Naive B cell (primary cell): ENCODE measurements at regions not wholly inside any gene's neighbourhood (a gene's known extent, or its start where the extent isn't known, plus 50 kb on each side); places are given as distances from the start of the nearest gene placed in this dataset.
"Not testable (repeated sequence)": the region's sequence is repeated elsewhere in the genome, so short reads cannot be mapped to it uniquely, and the experiment has no call there.

ENCODE experiments used
- ATAC-seq, 2 donors: fragments of 150-1000 bp; cut with Tn5 transposase; 2 replicates each; pipeline ENCODE4 v1.10.0; 2021; ENCODE audit warnings: low read depth in 2 of 2, mild to moderate bottlenecking in 2 of 2, moderate library complexity in 2 of 2
- DNase-seq: peaks from one replicate; pipeline ENCODE4 v3.0.0; 2022
- H3K27ac Mint-ChIP-seq, 6 donors: one replicate each; pipeline ENCODE4 v1.8.0; 2020 to 2022; ENCODE audit warnings: mild to moderate bottlenecking in 6 of 6, mixed read lengths in 6 of 6, moderate library complexity in 5 of 6, inconsistent platforms in 2 of 6
- H3K27me3 Mint-ChIP-seq, 3 donors: one replicate each; pipeline ENCODE4 v1.8.0; 2021 to 2022; ENCODE audit warnings: mixed read lengths in 3 of 3, mild to moderate bottlenecking in 1 of 3
- H3K36me3 Mint-ChIP-seq, 2 donors: one replicate each; pipeline ENCODE4 v1.8.0; 2020 to 2022; ENCODE audit warnings: mixed read lengths in 2 of 2, inconsistent platforms in 1 of 2, mild to moderate bottlenecking in 1 of 2
- H3K4me1 Mint-ChIP-seq, 3 donors: one replicate each; pipeline ENCODE4 v1.8.0; 2020 to 2022; ENCODE audit warnings: mixed read lengths in 3 of 3, inconsistent platforms in 1 of 3, mild to moderate bottlenecking in 1 of 3, moderate library complexity in 1 of 3
- H3K4me3 Mint-ChIP-seq, 8 donors: one replicate each; pipeline ENCODE4 v1.8.0; 2020 to 2022; ENCODE audit warnings: mild to moderate bottlenecking in 8 of 8, mixed read lengths in 8 of 8, moderate library complexity in 8 of 8, inconsistent platforms in 2 of 8
- H3K9me3 Mint-ChIP-seq, 7 donors: one replicate each; pipeline ENCODE4 v1.8.0; 2020 to 2022; ENCODE audit warnings: mixed read lengths in 7 of 7, mild to moderate bottlenecking in 5 of 7, inconsistent platforms in 2 of 7, moderate library complexity in 1 of 7

- not testable (repeated sequence) for H3K4me1 Mint-ChIP-seq, H3K36me3 Mint-ChIP-seq, H3K4me3 Mint-ChIP-seq, H3K9me3 Mint-ChIP-seq, DNase-seq, H3K27me3 Mint-ChIP-seq, H3K27ac Mint-ChIP-seq
- ATAC-seq, result peak; percentile 20 to 25
Measured at GRCh38 chr21:6466707-6467106, 4054.7 kb upstream of the TPTE start.

- H3K4me1 Mint-ChIP-seq, H3K9me3 Mint-ChIP-seq, H3K4me3 Mint-ChIP-seq, DNase-seq, H3K36me3 Mint-ChIP-seq, H3K27me3 Mint-ChIP-seq, H3K27ac Mint-ChIP-seq: not testable (repeated sequence)
- peak; percentile 32 to 36 for ATAC-seq
Measured at GRCh38 chr21:6467189-6467774, 4054.1 kb upstream of the TPTE start.

DNA sequence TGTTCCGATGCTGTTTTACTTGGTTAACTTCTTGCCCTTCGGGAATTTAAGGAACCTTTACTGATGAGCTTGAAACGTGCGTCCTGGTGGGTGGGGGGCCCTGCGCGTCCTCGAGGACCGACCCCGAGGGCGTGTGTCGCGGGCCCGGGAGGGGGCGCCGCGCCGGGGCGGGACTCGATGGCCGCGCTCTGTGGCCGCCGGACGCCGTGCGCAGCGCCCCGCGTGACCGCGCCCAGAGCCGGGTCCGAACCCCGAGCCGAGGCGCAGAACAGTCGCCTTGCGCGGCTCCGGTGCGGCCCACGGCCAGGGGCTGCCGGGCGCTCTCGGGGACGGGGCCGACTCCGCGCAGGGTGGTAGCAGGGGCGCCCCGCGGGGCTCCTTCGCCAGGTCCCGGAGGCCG, 4053.5 kb upstream of the TPTE start:
- H3K4me3 Mint-ChIP-seq, H3K27ac Mint-ChIP-seq, H3K36me3 Mint-ChIP-seq, H3K9me3 Mint-ChIP-seq, H3K4me1 Mint-ChIP-seq, DNase-seq, H3K27me3 Mint-ChIP-seq: not testable (repeated sequence)
- ATAC-seq, result peak in 1 of 2 donors; percentile 20

DNA sequence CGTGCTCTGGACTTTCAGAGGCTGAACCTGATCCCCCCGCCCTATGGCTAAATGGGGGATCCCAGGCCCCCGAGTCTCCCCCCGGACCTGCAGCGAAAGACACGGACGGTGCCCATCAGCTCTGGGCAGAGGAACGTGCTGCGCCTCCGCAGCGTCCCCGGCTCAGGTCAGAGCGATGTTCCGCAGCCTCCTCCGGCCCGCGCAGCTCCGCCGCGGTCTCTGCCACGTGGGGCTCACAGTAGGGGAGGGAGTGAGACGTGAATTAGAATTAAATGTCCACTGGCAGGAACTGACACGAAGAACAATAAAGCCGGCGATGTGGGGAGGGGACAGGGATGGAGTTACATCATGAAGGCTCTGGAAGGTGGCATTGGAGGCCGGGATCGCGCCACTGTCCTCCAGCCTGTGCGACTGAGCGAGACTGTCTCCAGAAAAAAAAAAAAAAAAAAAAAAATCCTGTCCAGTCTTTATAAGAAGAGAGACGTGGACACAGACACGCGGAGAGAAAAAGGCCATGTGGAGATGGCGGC, 4053.0 kb upstream of the TPTE start:
- not testable (repeated sequence) for H3K36me3 Mint-ChIP-seq, H3K4me3 Mint-ChIP-seq, H3K9me3 Mint-ChIP-seq, H3K27ac Mint-ChIP-seq, H3K4me1 Mint-ChIP-seq, DNase-seq, H3K27me3 Mint-ChIP-seq, ATAC-seq

DNA sequence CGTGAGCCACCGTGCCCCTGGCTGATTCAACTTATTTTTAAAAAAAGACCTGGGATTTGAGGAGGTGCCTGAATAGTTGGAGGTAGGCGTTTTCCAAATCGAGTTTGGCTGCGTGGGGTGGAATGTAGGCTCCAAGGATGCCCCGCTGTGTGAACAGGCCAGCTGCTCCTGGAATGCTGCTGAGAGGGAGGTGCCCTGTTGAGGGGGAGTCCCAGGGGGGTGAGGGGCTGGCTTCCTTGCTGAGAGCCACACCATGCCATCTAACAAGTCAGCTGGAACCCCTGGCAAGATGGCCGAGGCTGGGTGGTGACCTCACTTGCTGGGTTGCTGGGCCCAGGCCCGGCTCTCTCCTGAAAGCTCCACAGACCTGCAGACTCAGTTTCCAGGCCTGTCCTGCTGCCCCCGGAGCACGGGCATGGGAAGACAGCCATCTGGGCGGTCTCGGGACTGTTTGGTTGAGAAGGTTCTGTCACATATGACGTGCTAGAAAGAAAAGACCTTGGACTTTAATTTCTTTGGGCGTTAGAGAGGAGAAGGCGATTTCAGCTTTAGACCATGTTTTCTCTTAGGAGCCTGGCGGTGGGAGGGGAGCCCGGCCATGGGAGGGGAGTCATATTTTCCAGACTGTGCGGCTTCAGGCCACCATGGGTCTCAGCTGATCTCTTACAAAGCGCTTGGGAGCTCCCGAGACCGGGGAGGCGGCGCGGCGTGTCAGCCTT, 4047.0 kb upstream of the TPTE start:
- not testable (repeated sequence) for H3K4me1 Mint-ChIP-seq, DNase-seq, H3K27ac Mint-ChIP-seq, ATAC-seq, H3K9me3 Mint-ChIP-seq, H3K4me3 Mint-ChIP-seq, H3K36me3 Mint-ChIP-seq, H3K27me3 Mint-ChIP-seq

GRCh38 chr21:6481116-6481515, 4040.3 kb upstream of the TPTE start:
- H3K4me3 Mint-ChIP-seq, H3K27me3 Mint-ChIP-seq, H3K36me3 Mint-ChIP-seq, ATAC-seq, H3K27ac Mint-ChIP-seq, H3K4me1 Mint-ChIP-seq, H3K9me3 Mint-ChIP-seq, DNase-seq: not testable (repeated sequence)

GRCh38 chr21:6482616-6483015, 4038.8 kb upstream of the TPTE start:
- H3K9me3 Mint-ChIP-seq, H3K27ac Mint-ChIP-seq, ATAC-seq, H3K36me3 Mint-ChIP-seq, DNase-seq, H3K27me3 Mint-ChIP-seq, H3K4me1 Mint-ChIP-seq, H3K4me3 Mint-ChIP-seq: not testable (repeated sequence)

DNA sequence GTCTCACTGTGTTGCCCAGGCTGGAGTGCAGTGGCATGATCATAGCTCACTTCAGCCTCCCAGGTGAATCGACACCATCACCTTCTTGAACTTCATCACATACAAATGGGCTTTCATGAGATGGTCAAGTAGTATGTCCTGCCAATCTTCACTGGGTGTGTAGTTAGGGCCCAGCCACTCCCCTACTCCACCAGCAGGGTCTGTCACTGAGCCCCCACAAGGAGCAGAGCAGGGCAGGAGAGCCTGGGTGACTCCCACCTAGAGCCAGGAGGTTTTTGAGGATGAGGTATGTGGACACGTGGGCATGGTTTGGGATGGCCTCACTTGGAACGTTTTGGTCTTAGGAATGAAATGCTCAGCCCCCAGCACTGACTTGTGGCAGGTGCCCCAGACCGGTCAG, 4037.7 kb upstream of the TPTE start:
- H3K4me1 Mint-ChIP-seq, H3K4me3 Mint-ChIP-seq, DNase-seq, ATAC-seq, H3K27me3 Mint-ChIP-seq, H3K9me3 Mint-ChIP-seq, H3K36me3 Mint-ChIP-seq, H3K27ac Mint-ChIP-seq: not testable (repeated sequence)

DNA sequence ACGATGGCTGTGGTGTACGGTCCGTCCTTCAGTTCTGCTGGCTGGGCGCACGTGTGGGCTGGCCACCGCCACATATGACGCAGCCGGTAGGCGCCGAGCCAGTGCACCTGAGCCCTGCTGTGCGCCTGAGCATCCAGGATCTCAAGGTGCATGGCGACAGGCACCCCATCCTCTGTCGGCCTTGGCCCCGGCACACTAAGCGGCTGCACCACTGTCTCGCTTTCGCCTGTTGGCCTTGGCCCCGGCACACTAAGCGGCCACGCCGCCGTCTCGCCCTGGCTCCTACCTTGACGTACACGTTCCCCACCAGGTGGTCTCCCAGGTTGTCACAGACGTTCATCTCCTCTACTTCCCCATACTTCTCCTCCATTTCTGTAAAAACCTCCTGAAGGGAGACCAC, 4034.6 kb upstream of the TPTE start:
- not testable (repeated sequence) for H3K4me3 Mint-ChIP-seq, H3K9me3 Mint-ChIP-seq, H3K27ac Mint-ChIP-seq, H3K27me3 Mint-ChIP-seq, ATAC-seq, H3K4me1 Mint-ChIP-seq, DNase-seq, H3K36me3 Mint-ChIP-seq

- not testable (repeated sequence) for H3K4me1 Mint-ChIP-seq, H3K9me3 Mint-ChIP-seq, H3K27ac Mint-ChIP-seq, ATAC-seq, H3K27me3 Mint-ChIP-seq, H3K4me3 Mint-ChIP-seq, H3K36me3 Mint-ChIP-seq, DNase-seq
Measured at GRCh38 chr21:6492691-6493090, 4028.7 kb upstream of the TPTE start.

- H3K27me3 Mint-ChIP-seq, DNase-seq, H3K4me3 Mint-ChIP-seq, ATAC-seq, H3K36me3 Mint-ChIP-seq, H3K27ac Mint-ChIP-seq, H3K9me3 Mint-ChIP-seq, H3K4me1 Mint-ChIP-seq: not testable (repeated sequence)
Measured at GRCh38 chr21:6493957-6494356, 4027.4 kb upstream of the TPTE start.

DNA sequence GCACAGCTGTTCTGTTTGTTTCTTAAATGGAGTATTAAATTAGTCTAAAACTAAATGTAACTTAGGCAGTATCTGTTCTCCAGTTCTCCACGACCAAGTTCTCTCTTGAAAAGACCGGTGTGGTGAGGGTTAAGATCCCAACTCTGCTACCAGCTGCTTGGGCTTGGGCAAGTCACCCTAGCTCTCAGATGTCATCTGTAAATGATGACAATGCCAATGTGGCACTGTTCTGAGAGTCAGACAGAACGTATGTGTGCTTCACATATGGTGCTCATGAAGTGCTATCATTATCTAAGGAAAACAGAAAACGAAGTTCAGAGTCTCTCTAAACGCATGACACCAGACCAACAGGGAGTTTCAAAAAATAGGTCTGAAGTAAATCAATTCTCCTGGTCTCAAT, 4025.0 kb upstream of the TPTE start:
- not testable (repeated sequence) for H3K36me3 Mint-ChIP-seq, H3K27me3 Mint-ChIP-seq, H3K4me3 Mint-ChIP-seq, DNase-seq, H3K27ac Mint-ChIP-seq, H3K4me1 Mint-ChIP-seq, ATAC-seq, H3K9me3 Mint-ChIP-seq

- not testable (repeated sequence) for H3K27ac Mint-ChIP-seq, H3K27me3 Mint-ChIP-seq, H3K4me1 Mint-ChIP-seq, H3K9me3 Mint-ChIP-seq, H3K36me3 Mint-ChIP-seq
- peak overlapping the region in 2 of 8 donors; percentile 41 to 68 for H3K4me3 Mint-ChIP-seq
- peak in 1 of 2 donors; percentile 13 for ATAC-seq
- DNase-seq, result peak; percentile 12
Measured at GRCh38 chr21:6498716-6499115, 4022.7 kb upstream of the TPTE start.

DNA sequence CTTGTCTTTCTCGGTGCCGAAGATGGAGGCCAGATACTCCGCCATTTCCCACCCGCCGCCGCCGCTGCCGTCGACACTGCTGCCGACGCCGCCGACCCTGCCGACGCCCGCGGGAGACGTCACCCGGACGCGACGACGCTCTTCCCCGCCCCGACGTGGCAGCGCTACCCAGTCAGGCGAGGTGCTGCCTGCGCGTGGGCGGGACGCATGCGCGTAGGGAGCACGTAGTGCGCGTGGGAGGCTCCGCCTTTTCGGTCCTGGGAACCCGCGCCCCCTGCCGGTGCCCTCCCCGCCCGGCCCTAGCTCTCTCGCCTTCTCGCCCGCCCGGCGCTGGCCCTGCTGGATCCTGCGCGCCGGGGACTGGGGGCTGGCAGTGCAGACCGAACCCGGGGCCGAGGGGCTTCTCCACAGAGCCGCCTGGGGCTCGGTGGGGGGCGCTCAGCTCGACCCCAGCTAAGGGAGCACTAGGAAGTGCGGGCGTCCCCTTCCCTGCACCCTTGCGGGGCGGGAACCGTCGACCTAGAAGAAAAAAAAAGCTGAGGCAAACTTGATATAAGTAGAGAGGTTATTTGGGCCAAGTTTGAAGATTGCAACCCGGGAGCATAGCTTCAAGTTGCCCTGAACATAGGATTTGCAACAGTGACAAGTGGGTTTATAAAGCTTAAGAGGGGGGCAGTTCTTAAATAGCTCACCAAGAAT, 4022.1 kb upstream of the TPTE start:
- H3K27me3 Mint-ChIP-seq, H3K36me3 Mint-ChIP-seq, H3K4me1 Mint-ChIP-seq, H3K9me3 Mint-ChIP-seq, H3K27ac Mint-ChIP-seq: not testable (repeated sequence)
- ATAC-seq, result peak; percentile 85 to 87
- DNase-seq, result peak; percentile 69
- H3K4me3 Mint-ChIP-seq, result peak overlapping the region in 1 of 8 donors; percentile 42
